GM18511 (cell line): ENCODE measurements at regions not wholly inside any gene's neighbourhood (a gene's known extent, or its start where the extent isn't known, plus 50 kb on each side); places are given as distances from the start of the nearest gene placed in this dataset.

Experiments
- ATAC-seq: cut with Tn5 transposase; IDR thresholded peaks from one replicate; pipeline ENCODE4 v1.9.1; 2021; ENCODE audit warnings: mild to moderate bottlenecking, moderate library complexity; ENCODE audit not compliant: unreplicated experiment

DNA sequence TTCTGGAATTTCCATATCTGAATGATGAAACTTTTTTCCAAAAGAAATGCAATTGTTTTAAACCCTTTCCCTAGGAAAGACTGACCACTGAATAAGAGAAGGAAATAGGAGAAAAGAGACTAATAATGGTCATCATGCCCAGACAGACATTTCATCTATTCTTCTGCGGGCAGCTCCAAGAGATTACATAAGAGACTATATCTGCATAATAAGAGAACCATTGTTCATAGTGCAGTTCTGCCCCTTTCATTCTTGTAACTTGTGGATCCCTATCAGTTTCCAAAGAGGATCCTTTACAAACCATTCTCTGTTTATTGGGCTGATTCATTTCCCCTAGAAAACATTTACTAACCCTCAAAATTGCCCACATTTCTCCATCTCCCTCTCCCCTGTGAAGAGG, 197.8 kb downstream of the FSCB start:
- ATAC-seq = no peak

GRCh38 chr14:44300916-44301315, 206.2 kb downstream of the FSCB start:
- no peak for ATAC-seq

- no peak for ATAC-seq
Measured at GRCh38 chr14:44297437-44297836, 209.6 kb downstream of the FSCB start.

DNA sequence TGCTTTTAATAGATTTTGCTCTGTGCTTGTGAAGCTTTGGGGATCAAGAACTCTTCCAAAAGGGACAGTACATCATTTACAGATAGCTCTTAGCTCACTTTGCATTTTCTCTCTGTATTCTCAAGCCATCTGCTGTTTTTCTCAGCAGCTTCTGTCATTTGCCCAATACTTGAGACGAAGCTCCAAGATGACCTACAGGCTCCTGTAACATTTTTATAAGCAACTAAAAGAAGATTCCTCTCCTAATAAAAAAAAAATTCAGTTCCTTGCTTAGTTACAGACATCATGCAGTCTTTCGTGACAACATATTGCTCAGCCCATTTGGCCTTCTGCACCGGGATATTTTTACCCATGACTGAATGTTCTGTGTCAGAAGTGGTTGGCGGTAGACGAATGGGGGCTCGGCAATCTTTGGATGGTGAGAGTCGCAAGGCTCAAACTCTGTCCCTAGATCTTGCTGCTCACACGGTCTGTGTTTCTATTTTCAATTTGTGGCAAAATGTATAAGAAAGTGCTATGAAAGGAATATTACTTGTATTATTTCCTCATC, 215.6 kb downstream of the FSCB start:
- no peak for ATAC-seq

DNA sequence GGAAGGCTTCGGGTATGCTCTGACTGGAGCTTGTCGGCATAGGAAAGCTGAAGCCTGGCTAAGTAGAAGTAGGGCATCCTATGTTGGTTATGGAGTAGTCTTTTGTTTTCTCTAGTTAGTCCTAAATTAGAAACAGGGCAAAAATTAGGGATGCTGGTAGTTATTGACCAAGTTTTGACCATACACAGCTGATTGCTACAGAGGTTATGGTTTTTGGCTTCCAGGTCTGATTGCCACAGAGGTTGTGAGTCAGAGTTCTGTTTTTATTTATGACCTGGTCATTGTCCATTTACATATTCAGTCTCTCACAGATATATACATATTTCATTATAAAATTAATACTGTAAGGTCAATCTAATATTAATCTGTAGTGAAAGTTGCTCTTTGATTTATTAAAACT, 219.2 kb downstream of the FSCB start:
- ATAC-seq = no peak

DNA sequence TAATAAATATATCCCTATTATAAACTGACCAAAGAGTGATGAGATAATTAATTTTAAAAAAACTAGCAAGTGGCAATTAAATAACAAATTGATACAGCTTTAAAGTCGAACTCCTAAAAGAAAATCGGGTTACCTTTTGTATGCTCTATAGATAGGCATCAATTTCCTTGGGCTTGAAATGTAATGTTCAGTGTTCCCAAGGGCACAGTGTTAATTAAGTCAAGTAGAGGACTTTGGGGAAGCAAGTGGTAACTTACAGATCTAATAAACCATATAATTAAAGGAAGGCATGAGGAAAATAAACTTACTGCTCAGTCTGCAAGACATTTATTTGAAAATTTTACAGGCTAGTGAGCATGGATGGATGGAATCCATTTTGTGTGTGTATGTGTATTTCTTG, 220.9 kb downstream of the FSCB start:
- no peak for ATAC-seq

- no peak for ATAC-seq
Measured at GRCh38 chr14:44283836-44284235, 223.2 kb downstream of the FSCB start.

DNA sequence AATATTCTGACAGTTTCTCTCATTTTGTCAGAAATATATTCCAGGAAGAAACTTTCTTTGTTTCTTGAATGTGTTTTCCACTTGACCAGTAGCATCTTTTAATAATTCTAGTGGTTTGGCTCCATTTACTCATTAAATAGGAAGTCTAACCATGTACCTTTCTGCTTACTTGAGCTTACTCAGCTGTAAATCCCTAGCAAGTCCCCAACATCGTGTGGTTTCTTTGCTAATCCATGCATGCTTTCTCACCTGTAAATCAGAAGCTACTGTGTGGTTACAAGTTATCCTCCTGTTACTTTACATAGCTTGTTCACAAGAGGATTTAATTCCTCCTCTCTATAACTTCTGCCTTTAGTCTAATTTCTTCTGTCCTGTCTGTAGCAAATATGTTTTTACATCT, 227.7 kb downstream of the FSCB start:
- ATAC-seq = no peak

DNA sequence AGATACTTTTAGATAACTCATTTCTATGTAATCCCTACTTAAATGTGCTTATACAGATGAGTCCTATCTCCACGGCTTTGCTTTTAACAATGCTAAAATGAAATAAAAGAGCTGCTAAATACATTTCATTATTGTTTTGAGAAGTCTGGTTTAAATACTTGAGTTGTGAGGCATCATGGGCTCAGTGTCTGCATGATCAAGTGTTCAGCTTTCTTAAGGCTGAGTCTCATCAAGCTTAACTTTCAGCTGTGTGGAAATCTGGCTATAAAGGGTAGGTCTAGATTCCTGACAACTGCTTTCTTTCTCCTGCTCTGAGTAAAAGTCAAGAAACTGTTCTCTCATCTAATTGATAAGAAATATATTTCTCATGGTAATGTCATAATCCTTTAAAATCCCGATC, 235.4 kb downstream of the FSCB start:
- no peak for ATAC-seq

DNA sequence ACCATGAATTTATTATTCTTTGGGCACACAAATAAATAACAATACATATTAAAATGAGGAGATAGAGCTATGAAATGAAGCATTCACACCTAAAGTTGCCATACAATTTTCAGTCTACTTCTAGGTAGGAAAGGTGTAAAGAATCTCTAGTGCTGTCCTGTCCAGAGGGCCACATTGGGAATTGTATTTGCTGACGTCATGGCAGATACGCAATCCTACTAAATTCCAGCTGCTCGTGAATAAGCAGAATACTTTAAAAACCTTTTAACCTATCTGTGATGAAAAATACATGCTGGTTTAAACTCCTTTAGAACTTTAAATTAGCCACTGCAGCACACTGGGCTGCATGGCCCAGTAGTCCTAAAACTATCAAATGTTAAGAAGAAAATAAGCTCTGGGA, 236.1 kb downstream of the FSCB start:
- ATAC-seq = no peak

- ATAC-seq = no peak
Measured at GRCh38 chr14:44265246-44265645, 241.8 kb downstream of the FSCB start.

- no peak for ATAC-seq
Measured at GRCh38 chr14:44215660-44216059, 291.4 kb downstream of the FSCB start.

DNA sequence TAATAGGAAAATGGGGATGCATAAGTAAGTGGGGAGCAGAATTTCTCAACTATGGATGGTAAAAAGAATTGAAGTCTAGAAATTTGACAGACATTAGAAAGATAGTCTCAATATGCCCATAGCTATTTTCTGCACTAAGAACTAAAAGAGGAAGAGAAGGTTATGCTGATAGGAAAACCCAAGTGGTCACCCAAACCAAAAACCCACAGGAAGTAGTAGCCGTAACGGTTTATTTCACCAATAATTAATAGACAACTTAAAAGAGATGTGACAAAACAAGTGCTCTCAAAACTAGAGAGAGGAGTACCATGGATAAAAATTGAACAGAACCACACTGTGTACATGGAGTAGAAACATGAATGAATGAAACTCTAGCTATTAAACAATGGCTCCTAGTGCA, 295.4 kb downstream of the FSCB start:
- ATAC-seq = no peak

DNA sequence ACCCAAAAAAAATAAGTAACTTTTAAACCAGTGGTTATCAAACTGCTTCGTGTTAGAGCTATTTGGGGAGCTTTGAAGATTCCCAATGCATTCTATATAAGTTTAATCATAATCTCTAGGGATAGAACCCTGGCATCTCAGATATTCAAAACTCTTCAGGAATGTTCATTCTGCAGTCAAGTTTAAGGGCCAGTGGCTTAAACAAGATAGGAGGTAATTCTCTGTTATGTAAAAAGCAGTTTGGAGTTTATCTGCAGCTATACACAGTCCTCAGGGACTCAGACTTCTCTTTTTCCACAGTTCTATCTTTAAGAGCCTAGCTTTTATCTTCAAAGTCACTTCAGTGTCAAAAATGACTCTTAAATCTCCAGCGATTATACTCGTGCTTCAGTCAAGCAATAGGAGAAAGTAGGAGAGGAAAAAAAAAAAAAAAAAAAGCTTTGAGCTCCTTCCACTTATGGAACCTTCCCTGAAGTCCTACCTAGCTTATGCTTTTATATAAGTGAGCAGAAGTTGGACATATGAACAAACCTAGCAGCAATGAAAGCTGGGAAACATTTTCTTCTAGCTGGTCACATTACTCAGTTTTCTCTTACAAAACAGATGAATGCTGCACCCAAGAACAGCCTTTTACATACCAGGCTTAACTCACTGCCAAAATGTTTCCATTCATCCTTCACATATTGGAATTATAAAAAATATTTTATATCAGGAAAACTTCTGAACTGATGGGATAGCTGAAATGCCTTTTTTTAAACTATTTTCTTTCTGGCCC, 302.8 kb downstream of the FSCB start:
- ATAC-seq = no peak

GRCh38 chr14:44180975-44181374, 326.1 kb downstream of the FSCB start:
- ATAC-seq = no peak

- ATAC-seq = no peak
Measured at GRCh38 chr14:44170556-44170955, 336.5 kb downstream of the FSCB start.

DNA sequence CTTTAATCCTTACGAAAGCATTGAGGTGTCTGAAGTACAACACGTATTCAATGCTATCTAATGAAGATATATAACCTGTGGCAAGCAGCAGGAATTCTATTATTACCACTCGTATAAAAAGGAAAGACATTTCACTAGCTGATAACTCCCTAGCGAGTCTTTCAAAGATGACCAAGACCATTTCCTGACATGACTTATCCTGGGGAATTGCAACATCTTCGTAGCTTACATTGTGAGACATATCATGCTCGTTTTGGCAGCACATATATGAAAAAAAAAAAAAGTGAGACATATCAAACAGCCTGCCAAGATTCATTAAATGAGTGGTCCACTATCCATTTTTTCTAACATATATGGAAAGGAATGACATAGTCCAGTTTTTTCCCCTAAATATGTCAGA, 337.0 kb downstream of the FSCB start:
- no peak for ATAC-seq

- no peak for ATAC-seq
Measured at GRCh38 chr14:44168566-44168965, 338.5 kb downstream of the FSCB start.

DNA sequence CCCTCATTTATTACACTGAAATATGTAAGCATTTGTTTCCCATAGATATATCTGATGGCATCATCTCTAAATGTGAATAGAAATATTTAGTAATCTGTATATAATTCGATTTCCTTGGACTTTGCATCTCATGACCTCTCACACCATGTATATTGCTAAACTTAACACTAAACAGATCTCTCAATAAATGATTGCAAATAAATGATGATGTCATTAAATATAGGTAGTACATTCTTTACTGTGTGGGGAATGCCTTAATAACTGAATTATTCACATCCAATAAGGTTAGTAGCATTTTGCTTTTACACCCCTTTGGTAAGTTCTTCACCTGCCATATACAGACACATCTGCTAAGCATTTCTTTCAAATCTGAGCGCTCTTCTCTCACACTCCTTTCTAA, 340.5 kb downstream of the FSCB start:
- ATAC-seq = no peak

DNA sequence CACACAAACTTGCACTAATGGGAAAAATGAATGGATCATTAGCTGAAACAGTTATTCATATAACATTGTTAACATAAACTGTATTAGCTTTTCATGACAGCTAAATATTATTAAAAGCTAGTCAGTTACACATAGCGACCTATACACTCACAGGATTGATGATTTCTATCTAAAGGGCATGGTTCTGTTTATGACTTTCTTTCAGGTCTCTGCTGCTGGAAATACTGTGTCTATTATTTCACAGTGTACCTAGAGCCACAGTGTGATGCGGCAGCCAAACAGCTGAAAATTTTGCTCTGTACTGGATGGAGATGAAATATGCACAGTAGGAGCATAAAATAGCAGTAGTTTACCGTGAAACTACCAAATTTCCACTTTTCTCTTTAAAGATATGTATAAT, 341.1 kb downstream of the FSCB start:
- ATAC-seq = no peak

DNA sequence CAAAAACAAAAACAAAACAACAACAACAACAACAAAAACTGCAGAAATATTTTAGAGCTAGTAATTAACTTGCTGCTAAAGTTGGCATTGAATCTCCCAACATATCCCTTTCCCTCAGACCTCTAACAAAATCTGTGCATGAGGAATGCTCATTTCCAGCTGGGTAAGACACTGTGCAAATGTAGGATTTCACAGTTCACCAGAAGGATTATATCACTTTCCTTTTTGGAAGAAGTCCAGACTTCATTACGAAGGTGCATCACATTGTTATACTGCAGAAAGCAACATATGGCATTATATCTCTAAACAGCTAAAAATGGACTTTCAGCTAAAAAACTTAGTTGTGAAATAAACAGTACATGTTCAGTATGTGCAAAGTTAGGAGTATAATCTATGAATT, 341.8 kb downstream of the FSCB start:
- ATAC-seq = no peak

- ATAC-seq = no peak
Measured at GRCh38 chr14:44163946-44164345, 343.1 kb downstream of the FSCB start.

DNA sequence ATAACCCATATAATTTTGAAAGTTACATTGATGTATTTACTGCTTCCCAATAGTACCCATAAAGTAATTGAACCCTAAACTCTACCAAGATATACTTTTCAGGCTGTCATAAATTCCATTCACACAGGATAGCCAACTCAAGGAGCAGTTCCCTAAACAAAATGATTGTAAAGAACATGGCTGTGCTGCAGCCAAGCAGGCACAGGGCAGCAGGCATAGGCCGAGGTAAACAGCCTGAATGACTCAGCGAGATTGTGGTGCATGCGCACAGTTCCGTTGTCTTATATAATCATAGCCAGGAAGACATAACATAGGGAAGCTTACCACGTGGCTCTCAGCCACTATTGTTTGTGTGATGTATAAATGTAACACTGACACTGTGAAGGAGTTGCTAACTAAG, 344.9 kb downstream of the FSCB start:
- no peak for ATAC-seq
